Hepatocyte (in vitro differentiated cells): ENCODE measurements at regions not wholly inside any gene's neighbourhood (a gene's known extent, or its start where the extent isn't known, plus 50 kb on each side); places are given as distances from the start of the nearest gene placed in this dataset.

Experiments
- EZH2 ChIP-seq: fragments of 200-600 bp; sonication (generic); IDR thresholded peaks from 2 replicates; pipeline ENCODE4 v1.6.1; 2016; ENCODE audit warnings: antibody characterized with exemption, mild to moderate bottlenecking, borderline replicate concordance
- TF ChIP-seq, protein P1 (sequence below): fragments of 200-600 bp; sonication (generic); IDR thresholded peaks from 2 replicates; pipeline ENCODE4 v1.5.1; 2016; ENCODE audit warnings: antibody characterized with exemption, mild to moderate bottlenecking; ENCODE audit not compliant: poor library complexity

DNA sequence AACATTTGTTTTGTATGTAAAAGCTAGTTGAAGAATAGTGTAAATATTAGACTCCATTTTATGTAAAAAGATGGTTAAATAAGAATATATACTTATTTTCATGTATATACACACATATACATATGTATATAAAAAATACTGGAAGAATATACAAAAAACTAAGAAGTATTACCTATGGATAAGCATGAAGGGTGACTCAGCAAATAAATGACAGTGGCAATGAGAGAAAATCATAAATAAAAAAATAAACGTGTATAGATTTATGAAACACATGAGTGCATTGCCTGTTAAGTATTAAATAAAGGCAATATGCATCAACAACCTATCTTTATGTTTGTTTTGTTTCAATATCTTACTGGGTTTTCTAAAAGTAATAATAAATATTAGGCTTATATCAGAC is 435.3 kb downstream of the CYLC2 start:
- TF ChIP-seq, protein P1, sequence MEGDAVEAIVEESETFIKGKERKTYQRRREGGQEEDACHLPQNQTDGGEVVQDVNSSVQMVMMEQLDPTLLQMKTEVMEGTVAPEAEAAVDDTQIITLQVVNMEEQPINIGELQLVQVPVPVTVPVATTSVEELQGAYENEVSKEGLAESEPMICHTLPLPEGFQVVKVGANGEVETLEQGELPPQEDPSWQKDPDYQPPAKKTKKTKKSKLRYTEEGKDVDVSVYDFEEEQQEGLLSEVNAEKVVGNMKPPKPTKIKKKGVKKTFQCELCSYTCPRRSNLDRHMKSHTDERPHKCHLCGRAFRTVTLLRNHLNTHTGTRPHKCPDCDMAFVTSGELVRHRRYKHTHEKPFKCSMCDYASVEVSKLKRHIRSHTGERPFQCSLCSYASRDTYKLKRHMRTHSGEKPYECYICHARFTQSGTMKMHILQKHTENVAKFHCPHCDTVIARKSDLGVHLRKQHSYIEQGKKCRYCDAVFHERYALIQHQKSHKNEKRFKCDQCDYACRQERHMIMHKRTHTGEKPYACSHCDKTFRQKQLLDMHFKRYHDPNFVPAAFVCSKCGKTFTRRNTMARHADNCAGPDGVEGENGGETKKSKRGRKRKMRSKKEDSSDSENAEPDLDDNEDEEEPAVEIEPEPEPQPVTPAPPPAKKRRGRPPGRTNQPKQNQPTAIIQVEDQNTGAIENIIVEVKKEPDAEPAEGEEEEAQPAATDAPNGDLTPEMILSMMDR = no peak
- no peak for TF ChIP-seq EZH2
